Breast epithelium (tissue), 3 donors: ENCODE measurements at regions not wholly inside any gene's neighbourhood (a gene's known extent, or its start where the extent isn't known, plus 50 kb on each side); places are given as distances from the start of the nearest gene placed in this dataset.

ENCODE experiments used
- CTCF ChIP-seq, 3 donors: fragments of 450-650 bp; IDR thresholded peaks; one replicate each; pipeline ENCODE4 v1.5.1; 2016 to 2017; ENCODE audit warnings: antibody characterized with exemption in 3 of 3, mild to moderate bottlenecking in 3 of 3, moderate library complexity in 3 of 3
- POLR2A ChIP-seq: fragments of 450-650 bp; IDR thresholded peaks from one replicate; pipeline ENCODE4 v1.6.1; 2016; ENCODE audit warnings: antibody characterized with exemption, mild to moderate bottlenecking, moderate library complexity
- POLR2AphosphoS5 ChIP-seq, 3 donors: sonication (generic); formaldehyde crosslinking; IDR thresholded peaks; one replicate each; pipeline ENCODE4 v1.6.1; 2017; ENCODE audit warnings: antibody characterized with exemption in 3 of 3

GRCh38 chr14:26867171-26867757 lies 269.4 kb upstream of the NOVA1 start:
- TF ChIP-seq CTCF (IDR thresholded peaks at IDR 0.05) (no peak), POLR2AphosphoS5 (IDR thresholded peaks at IDR 0.05) (no peak), POLR2A (no peak)
